ENCODE measurements at regions not wholly inside any gene's neighbourhood (a gene's known extent, or its start where the extent isn't known, plus 50 kb on each side); places are given as distances from the start of the nearest gene placed in this dataset.

GRCh38 chr14:29240066-29240465, 473.5 kb downstream of the FOXG1 start:
- TF ChIP-seq, protein P1, sequence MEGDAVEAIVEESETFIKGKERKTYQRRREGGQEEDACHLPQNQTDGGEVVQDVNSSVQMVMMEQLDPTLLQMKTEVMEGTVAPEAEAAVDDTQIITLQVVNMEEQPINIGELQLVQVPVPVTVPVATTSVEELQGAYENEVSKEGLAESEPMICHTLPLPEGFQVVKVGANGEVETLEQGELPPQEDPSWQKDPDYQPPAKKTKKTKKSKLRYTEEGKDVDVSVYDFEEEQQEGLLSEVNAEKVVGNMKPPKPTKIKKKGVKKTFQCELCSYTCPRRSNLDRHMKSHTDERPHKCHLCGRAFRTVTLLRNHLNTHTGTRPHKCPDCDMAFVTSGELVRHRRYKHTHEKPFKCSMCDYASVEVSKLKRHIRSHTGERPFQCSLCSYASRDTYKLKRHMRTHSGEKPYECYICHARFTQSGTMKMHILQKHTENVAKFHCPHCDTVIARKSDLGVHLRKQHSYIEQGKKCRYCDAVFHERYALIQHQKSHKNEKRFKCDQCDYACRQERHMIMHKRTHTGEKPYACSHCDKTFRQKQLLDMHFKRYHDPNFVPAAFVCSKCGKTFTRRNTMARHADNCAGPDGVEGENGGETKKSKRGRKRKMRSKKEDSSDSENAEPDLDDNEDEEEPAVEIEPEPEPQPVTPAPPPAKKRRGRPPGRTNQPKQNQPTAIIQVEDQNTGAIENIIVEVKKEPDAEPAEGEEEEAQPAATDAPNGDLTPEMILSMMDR (IDR thresholded peaks at IDR 0.05): no peak
- TF ChIP-seq POLR2AphosphoS5 (IDR thresholded peaks at IDR 0.05): no peak
- no peak for TF ChIP-seq POLR2A (IDR thresholded peaks at IDR 0.05)
